HG03196 (cell line): ENCODE measurements at regions not wholly inside any gene's neighbourhood (a gene's known extent, or its start where the extent isn't known, plus 50 kb on each side); places are given as distances from the start of the nearest gene placed in this dataset.
A peak's percentile ranks its signal among the peaks of the same experiment; 100 is the strongest.

ENCODE experiments used
- ATAC-seq: cut with Tn5 transposase; IDR thresholded peaks from one replicate; pipeline ENCODE4 v1.9.1; 2021; ENCODE audit not compliant: unreplicated experiment

DNA sequence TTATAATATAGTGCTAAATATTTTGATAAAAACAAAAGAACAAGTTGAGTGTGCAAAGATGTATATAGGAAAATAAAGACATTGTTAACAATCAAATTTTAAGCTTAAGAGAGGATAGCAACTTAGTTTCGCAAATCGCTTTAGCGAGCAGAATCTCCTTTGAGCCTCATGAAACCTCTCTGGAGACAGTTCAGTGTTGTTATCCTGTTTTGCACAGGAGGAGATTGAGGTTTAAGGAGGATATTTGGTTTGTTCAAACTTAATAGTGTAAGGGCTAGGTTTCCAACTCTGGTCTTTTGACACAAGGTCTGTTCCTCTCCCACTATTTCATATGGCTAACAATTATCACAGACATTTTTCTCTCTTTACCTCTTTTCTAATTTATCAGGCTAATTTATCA, 1848.5 kb upstream of the TENM3 start:
- ATAC-seq: no peak

DNA sequence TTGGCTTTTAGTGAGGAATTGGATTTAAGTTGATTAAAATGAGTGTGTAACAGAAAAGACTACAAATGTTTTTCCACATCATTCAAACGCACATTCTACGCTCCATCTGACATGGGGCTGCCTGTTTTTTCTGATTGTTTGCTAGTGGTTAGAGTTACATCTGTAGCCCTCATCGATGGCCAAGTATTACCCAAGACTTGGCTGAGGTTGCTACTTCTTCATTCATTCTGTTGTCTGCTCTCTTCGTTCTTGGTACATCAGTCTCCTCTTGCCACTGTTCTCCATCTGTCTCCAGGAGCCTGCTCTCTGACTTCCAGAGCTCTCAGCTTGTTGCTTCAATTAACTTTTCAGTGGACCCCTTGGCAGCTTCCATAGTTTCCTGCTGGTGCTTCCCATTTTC, 1844.6 kb upstream of the TENM3 start:
- ATAC-seq: no peak

GRCh38 chr4:180407275-180407885, 1835.8 kb upstream of the TENM3 start:
- ATAC-seq: no peak

DNA sequence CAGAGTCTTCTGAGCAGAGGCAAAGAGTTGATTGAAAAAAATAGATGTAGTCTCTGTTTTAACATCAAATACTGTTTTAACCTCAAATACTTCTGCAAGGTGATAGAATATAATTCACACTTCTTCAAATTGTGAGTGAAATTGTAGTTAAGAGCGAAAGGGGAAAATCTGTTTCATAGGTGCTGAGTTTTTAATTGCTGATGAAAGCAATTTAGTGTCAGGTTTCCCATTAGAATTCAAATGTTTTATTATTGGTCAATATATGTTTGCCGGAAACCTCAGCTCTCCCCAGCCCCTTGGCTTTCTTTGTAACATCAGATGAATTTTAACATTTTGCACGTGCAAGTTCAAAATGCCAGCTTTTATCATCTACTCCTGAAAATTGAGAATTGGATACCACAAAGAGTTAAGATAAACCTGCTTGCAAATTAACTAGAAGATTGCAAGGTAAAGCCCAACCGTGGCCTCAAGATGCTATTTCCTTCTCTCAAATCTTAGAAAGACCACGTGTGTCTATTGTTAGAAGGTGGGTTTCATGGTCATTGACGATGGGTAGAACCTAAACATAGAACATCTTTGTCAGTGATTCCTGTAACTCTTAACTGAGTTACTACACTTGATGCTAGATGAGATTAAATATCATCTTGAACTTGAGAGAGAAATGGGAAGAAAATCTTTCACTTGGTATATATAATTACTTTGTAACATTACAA, 1824.2 kb upstream of the TENM3 start:
- ATAC-seq: no peak

- ATAC-seq: peak; percentile 48
Observed at GRCh38 chr4:180422989-180423711, 1820.1 kb upstream of the TENM3 start.

GRCh38 chr4:180423712-180424057, 1819.5 kb upstream of the TENM3 start:
- peak; percentile 26 for ATAC-seq

GRCh38 chr4:180426938-180427337, 1816.3 kb upstream of the TENM3 start:
- no peak for ATAC-seq

- no peak for ATAC-seq
Observed at GRCh38 chr4:180430283-180430682, 1812.9 kb upstream of the TENM3 start.

DNA sequence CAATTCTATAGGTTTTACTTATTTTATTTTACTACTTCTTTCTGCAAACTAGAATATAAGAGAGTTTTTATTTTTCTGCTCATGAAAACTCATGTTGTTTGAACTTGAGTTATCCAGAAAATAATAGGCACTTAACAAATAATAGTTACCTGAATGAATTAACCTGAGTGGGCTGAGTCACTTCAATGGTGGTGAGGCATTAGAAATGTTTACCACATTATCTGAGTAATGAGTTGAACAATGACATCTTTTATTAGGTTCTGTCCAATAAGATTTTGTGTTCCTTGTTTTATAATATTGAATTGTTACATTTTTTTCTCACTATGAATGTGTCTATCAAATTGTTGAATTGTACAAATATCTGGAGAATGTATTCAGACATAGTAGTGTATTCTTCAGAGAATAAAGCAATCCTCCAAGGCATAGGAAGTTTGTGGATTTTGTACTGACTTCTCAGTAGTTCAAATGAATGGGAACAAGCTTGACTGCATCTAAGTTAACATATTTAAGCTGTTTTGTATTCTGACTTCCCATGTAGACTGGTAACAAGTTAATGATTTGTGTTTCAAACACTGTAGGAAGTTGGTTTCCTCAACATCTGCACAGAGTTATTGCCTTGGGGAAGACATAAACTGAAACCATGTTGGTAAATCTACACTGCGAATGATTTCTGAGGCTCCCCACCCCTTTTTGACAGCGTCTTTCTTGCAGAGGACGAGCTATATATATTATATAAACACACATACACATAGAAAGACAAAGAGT, 1808.9 kb upstream of the TENM3 start:
- peak; percentile 96 for ATAC-seq

GRCh38 chr4:180436361-180436760, 1806.8 kb upstream of the TENM3 start:
- no peak for ATAC-seq

- ATAC-seq: no peak
Observed at GRCh38 chr4:180437601-180438000, 1805.6 kb upstream of the TENM3 start.

DNA sequence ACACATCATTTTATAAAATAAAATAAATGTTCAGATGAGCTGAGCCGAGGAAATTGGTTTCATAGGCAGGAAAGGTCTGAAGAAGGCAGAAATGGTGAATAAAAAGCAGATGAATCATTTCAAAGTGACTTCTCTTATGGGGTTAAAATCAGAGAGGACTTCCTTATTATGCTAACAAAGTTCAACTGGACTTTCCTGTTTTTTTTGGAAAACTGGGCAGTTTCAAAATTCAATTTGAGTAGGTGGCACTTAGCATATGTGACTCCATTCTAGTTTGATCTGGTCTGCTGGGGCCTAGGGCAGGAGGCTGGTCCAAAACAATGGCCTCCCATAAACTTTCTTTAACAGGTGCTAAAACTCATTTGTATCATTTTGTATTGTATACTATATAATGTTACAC, 1794.9 kb upstream of the TENM3 start:
- no peak for ATAC-seq

GRCh38 chr4:180449395-180449956, 1793.7 kb upstream of the TENM3 start:
- ATAC-seq: peak; percentile 83

GRCh38 chr4:180455226-180455625, 1788.0 kb upstream of the TENM3 start:
- no peak for ATAC-seq

DNA sequence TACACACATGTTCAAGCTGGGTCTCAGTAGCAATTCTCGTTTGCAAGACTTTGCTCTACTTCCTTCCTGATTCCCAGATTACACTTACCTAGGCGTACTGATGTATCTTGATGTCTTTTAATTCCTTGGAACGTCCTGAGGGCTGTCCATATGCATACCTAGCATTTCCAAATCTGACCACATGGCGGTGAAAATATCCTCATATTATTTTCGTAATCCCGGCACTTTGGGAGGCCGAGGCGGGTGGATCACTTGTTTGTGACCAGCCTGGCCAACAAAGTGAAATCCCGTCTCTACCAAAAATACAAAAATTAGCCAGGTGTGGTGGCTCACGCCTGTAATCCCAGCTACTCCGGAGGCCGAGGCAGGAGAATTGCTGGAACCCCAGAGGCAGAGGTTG, 1786.3 kb upstream of the TENM3 start:
- no peak for ATAC-seq

GRCh38 chr4:180462116-180462515, 1781.1 kb upstream of the TENM3 start:
- ATAC-seq: no peak

DNA sequence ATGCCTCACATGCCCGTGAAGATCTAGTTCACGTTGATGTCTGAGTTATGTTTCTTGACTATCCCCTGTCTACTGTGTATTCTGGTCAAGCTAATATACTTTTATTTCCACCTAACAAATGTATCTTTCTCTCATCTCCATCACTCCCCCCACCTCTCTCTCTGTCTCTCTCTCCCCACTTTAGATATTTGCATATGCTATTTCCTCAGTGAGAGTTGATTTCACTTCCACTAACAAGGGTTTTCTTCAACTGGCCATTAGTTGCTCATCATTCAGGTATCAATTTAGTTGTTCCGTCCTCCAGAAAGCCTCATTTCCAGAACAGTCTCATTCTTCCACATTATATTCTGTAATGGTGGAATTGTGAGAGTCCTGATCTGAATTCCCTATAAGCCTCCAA, 1777.8 kb upstream of the TENM3 start:
- no peak for ATAC-seq

DNA sequence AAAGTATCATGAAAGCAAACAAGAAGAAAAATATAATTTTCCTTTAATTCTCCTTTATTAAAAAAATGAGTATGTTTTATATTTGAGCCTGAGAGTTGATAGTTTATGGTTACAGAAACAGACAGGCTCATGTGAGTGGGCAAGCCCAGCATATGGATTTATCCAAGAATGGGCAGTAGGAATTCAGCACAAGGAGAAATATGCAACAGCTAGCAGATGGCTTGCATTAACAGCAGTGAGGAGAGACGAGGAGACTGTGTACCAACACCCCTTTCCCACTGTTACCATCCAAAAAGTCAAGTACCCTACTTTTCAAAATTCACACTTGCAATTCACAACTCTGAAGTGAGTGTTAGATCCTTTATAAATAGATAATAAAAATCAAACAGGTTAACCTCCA, 1760.2 kb upstream of the TENM3 start:
- no peak for ATAC-seq

DNA sequence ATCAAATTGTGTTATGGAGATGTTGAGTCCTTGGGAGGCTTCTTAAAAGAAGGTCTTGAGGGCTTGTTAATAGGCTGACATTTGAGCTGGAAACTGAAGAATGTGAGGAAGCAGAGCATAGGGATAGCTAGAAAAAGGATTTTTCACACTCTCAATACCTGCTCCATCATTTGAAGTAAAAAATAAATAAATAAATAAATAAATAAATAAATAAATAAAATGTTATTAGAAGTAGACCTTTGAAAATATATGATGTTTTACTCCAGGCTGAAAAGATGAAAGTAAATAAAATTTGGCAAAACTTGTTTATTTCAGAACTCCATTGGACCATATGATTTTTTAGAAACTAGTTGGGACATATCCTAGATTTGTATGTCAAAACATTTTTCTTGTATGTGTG, 1757.8 kb upstream of the TENM3 start:
- ATAC-seq: no peak

DNA sequence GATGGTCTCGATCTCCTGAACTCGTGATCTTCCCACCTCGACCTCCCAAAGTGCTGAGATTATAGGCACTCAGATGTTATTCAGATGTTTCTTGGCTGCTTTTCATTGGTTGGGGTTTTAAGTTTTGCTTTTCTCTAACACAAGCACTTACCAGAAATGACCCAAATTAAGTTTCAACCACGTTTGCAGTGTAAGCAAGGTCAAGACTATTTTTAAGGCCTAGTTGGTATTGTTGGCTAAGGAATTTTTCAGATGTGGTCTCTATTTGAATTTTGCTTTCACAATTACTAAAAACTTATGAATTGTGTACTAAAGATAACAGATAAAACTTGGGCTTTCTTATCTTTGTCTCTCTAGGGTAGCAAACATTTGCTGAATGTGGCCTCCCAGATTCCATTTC, 1756.9 kb upstream of the TENM3 start:
- ATAC-seq: no peak

DNA sequence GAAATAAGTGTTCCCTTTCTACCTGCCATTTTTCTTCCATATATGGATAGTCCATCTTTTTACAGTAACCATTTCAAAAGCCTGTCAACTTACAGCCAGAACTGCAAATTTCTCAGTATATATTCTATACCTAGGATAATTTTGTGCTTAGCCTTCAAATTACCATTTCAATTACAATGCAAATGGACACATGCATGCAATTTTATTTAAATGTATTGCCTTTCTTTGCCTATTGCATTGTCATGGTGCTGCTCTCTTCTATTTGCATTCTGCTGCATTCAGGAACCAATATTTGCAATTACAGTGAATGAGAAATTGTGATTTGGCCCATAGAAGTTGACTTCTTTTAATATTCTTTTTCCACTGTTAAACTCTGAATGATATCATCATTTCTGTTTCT, 1753.4 kb upstream of the TENM3 start:
- ATAC-seq: no peak
